GM12878 (cell line): ENCODE measurements at regions not wholly inside any gene's neighbourhood (a gene's known extent, or its start where the extent isn't known, plus 50 kb on each side); places are given as distances from the start of the nearest gene placed in this dataset.

Experiments used
- ATAC-seq: fragments of 200-7000 bp; cut with Tn5 transposase; 3 replicates; pipeline ENCODE4 v1.9.1; 2020; ENCODE audit warnings: mild to moderate bottlenecking, moderate library complexity
- BruUV-seq: library from RNA; stranded (reverse); fragments of 400-500 nt; replicated peaks from 2 replicates; lab custom pipeline; 2021; lab: Mats Ljungman, UMichigan
- CTCF ChIA-PET: fragments of 300-600 bp; sonication (Branson Sonifier 250); formaldehyde crosslinking; extraction: SDS; loops from one replicate; lab custom pipeline; 2021; ENCODE audit warnings: inconsistent platforms; lab: Yijun Ruan, JAX
- POLR2A ChIA-PET: fragments of 350-600 bp; formaldehyde crosslinking; extraction: SDS; loops from one replicate; lab custom pipeline; 2021; ENCODE audit warnings: inconsistent platforms; lab: Charles Lee
- RAD21 ChIA-PET: fragments of 300-600 bp; sonication (Branson Sonifier 250); formaldehyde crosslinking; loops from one replicate; lab custom pipeline; 2023; ENCODE audit warnings: antibody characterized with exemption; ENCODE audit not compliant: unreplicated experiment; lab: Charles Lee
- SMC1A ChIA-PET: fragments of 300-600 bp; sonication (Branson Sonifier 250); formaldehyde crosslinking; loops from one replicate; lab custom pipeline; 2023; ENCODE audit not compliant: unreplicated experiment, uncharacterized antibody; lab: Charles Lee
- DNase-seq: peaks from one replicate; pipeline ENCODE4 v3.0.0-alpha.2; 2011; ENCODE audit warnings: low read depth, low spot score
- FAIRE-seq: peaks from 3 replicates; lab custom pipeline; 2011; peaks lifted over from hg19 to GRCh38; lab: Jason Lieb, UNC
- H2AFZ ChIP-seq: 2 replicates; pipeline ENCODE4 v1.6.0; 2011; ENCODE audit warnings: low read depth, low read length, control low read depth; ENCODE audit not compliant: control insufficient read depth
- H3K27ac ChIP-seq: 2 replicates; pipeline ENCODE4 v1.5.1; 2011; ENCODE audit warnings: control low read depth; ENCODE audit not compliant: control insufficient read depth, insufficient read depth
- H3K27me3 ChIP-seq, 2 experiments: replicated peaks in 1 of 2; 2 replicates each; pipeline versions ENCODE4 v1.6.0 to v1.6.1; 2011; ENCODE audit warnings: low read length in 1 of 2; ENCODE audit not compliant: control insufficient read depth in 2 of 2, insufficient read depth in 2 of 2
- H3K36me3 ChIP-seq, 2 experiments: 2 replicates each; pipeline ENCODE4 v1.5.1; 2011; ENCODE audit warnings: low read length in 1 of 2; ENCODE audit not compliant: control insufficient read depth in 2 of 2, insufficient read depth in 2 of 2
- H3K4me1 ChIP-seq: 2 replicates; pipeline ENCODE4 v1.6.1; 2011; ENCODE audit warnings: mild to moderate bottlenecking, low read length, moderate library complexity, mixed read lengths; ENCODE audit not compliant: control insufficient read depth, insufficient read depth
- H3K4me2 ChIP-seq: 2 replicates; pipeline ENCODE4 v1.6.0; 2011; ENCODE audit warnings: control low read depth; ENCODE audit not compliant: control insufficient read depth, insufficient read depth
- H3K4me3 ChIP-seq: fragments of 200-600 bp; sonication (generic); 2 replicates; pipeline ENCODE4 v1.5.1; 2016
- H3K79me2 ChIP-seq: 2 replicates; pipeline ENCODE4 v1.6.0; 2011; ENCODE audit warnings: low read length; ENCODE audit not compliant: control insufficient read depth, insufficient read depth
- H3K9ac ChIP-seq: 2 replicates; pipeline ENCODE4 v1.8.0; 2011; ENCODE audit warnings: low read length, control low read depth, mixed read lengths; ENCODE audit not compliant: control insufficient read depth, insufficient read depth
- H3K9me3 ChIP-seq: replicated peaks from 3 replicates; pipeline ENCODE4 v1.5.1; 2011; ENCODE audit warnings: mild to moderate bottlenecking, low read length; ENCODE audit not compliant: control insufficient read depth, insufficient read depth
- H4K20me1 ChIP-seq: 2 replicates; pipeline ENCODE4 v1.6.0; 2011; ENCODE audit not compliant: control insufficient read depth, insufficient read depth
- CBFB ChIP-seq: IDR thresholded peaks from 2 replicates; pipeline ENCODE4 v1.6.1; 2016; ENCODE audit warnings: antibody characterized with exemption, low read depth
- EED ChIP-seq: sonication (generic); IDR thresholded peaks from 2 replicates; pipeline ENCODE4 v1.6.1; 2016; ENCODE audit warnings: antibody characterized with exemption, low read depth
- HDAC6 ChIP-seq: fragments of 200-600 bp; sonication (generic); IDR thresholded peaks from one replicate; pipeline ENCODE4 v1.8.0; 2017; ENCODE audit warnings: antibody characterized with exemption; ENCODE audit not compliant: unreplicated experiment
- MTA3 ChIP-seq: IDR thresholded peaks from 2 replicates; pipeline ENCODE4 v1.6.1; 2012; ENCODE audit warnings: low read length, inconsistent platforms, borderline replicate concordance
- MYB ChIP-seq: fragments of 150-350 bp; IDR thresholded peaks from 2 replicates; pipeline ENCODE4 v1.6.1; 2014; ENCODE audit warnings: mild to moderate bottlenecking, low read depth, low read length, borderline replicate concordance
- NFXL1 ChIP-seq: fragments of 450-650 bp; IDR thresholded peaks from 2 replicates; pipeline ENCODE4 v1.6.1; 2017; ENCODE audit warnings: antibody characterized with exemption, mild to moderate bottlenecking, borderline replicate concordance
- NFYB ChIP-seq: IDR thresholded peaks from 2 replicates; pipeline ENCODE4 v1.6.1; 2011; ENCODE audit warnings: low read depth, mild to moderate bottlenecking, low read length, improper control_type of control experiment, moderate library complexity; ENCODE audit not compliant: insufficient read depth
- NKRF ChIP-seq: fragments of 450-650 bp; conservative IDR thresholded peaks from 2 replicates; pipeline ENCODE4 v1.6.1; 2017; ENCODE audit warnings: mild to moderate bottlenecking, moderate library complexity
- PRDM15 ChIP-seq: fragments of 450-650 bp; formaldehyde crosslinking; IDR thresholded peaks from 2 replicates; pipeline ENCODE4 v1.4.0; 2020; ENCODE audit warnings: mild to moderate bottlenecking, moderate library complexity
- SKIL ChIP-seq: fragments of 450-650 bp; IDR thresholded peaks from 2 replicates; pipeline ENCODE4 v1.6.1; 2017; ENCODE audit warnings: mild to moderate bottlenecking, low read depth, inconsistent platforms; ENCODE audit not compliant: poor library complexity, severe bottlenecking
- STAT1 ChIP-seq: fragments of 450-650 bp; conservative IDR thresholded peaks from 2 replicates; pipeline ENCODE4 v1.6.1; 2014; ENCODE audit warnings: antibody characterized with exemption, mild to moderate bottlenecking
- ZBTB33 ChIP-seq: fragments of 450-650 bp; IDR thresholded peaks from 2 replicates; pipeline ENCODE4 v1.6.1; 2017; ENCODE audit warnings: mild to moderate bottlenecking
- ZNF217 ChIP-seq: fragments of 450-650 bp; IDR thresholded peaks from 2 replicates; pipeline ENCODE4 v1.6.1; 2017; ENCODE audit warnings: antibody characterized with exemption, mild to moderate bottlenecking
- ZSCAN29 ChIP-seq: fragments of 450-650 bp; IDR thresholded peaks from 2 replicates; pipeline ENCODE4 v1.6.1; 2017; ENCODE audit warnings: mild to moderate bottlenecking, moderate library complexity
- WGBS: methylation state at CpG from one replicate; pipeline ENCODE4 v1.1.6; 2016; ENCODE audit warnings: low lambda C conversion rate; ENCODE audit not compliant: insufficient replicate concordance, insufficient coverage; ENCODE audit errors: missing lambda C conversion rate; 5-methylcytosine and 5-hydroxymethylcytosine counted together
- in situ Hi-C: fragments of 300-500 bp; cut with MboI; formaldehyde crosslinking; loops from 9 replicates; pipeline ENCODE4 v1.14.3; 2018; ENCODE audit warnings: mixed read lengths
- intact Hi-C: fragments of 100-400 bp; cut with micrococcal nuclease; formaldehyde crosslinking; loops from one replicate; pipeline ENCODE4 v1.14.2; 2022; ENCODE audit not compliant: unreplicated experiment

GRCh38 chr9:105854026-105854782 is 159.9 kb downstream of the TMEM38B start:
- DNase-seq = no peak
- POLR2A ChIA-PET = no interaction called here
- CTCF ChIA-PET = interaction anchor here (1.4 to 2.7 kb wide), 3 partner anchors 12 to 27 kb away, joined by 4 to 15 read pairs (median 10); no protein-coding TSS in a partner anchor
- Histone ChIP-seq H3K9ac (no peak overlapping the region), H2AFZ (no peak overlapping the region), H3K36me3 (no peaks in the 10 kb centered on the region), H3K4me3 (no peak overlapping the region), H3K27me3 (no peaks in the 10 kb centered on the region), H3K4me1 (no peaks in the 10 kb centered on the region), H3K27ac (no peak overlapping the region), H3K79me2 (no peaks in the 10 kb centered on the region), H4K20me1 (no peaks in the 10 kb centered on the region), H3K9me3 (no peaks in the 10 kb centered on the region; the same call in 2 of the 3 replicates), H3K4me2 (no peak overlapping the region)
- SMC1A ChIA-PET = no interaction called here
- 0% methylated on average over 1 of the region's 1 CpG for WGBS
- FAIRE-seq = no peak
- in situ Hi-C loops = no loop called here
- RAD21 ChIA-PET = no interaction called here
- intact Hi-C loops = no loop called here
- no TSS peak for BruUV-seq
- TF ChIP-seq EED (no peak), MTA3 (no peak), CBFB (no peak), ZBTB33 (no peak), MYB (no peak), SKIL (no peak), NFXL1 (no peak), STAT1 (no peak), ZNF217 (no peak), NFYB (no peak), NKRF (no peak), PRDM15 (CRISPR knock-in tag) (no peak), ZSCAN29 (no peak), HDAC6 (no peak)
- no peak for ATAC-seq
